Fibroblast of the aortic adventitia (primary cell): ENCODE measurements at regions not wholly inside any gene's neighbourhood (a gene's known extent, or its start where the extent isn't known, plus 50 kb on each side); places are given as distances from the start of the nearest gene placed in this dataset.
A peak's percentile ranks its signal among the peaks of the same experiment; 100 is the strongest.
"Not testable (repeated sequence)": the region's sequence is repeated elsewhere in the genome, so short reads cannot be mapped to it uniquely, and the experiment has no call there.

Experiments
- DNase-seq: peaks from one replicate; pipeline ENCODE4 v3.0.0-alpha.2; 2010; ENCODE audit warnings: low read depth
- H3K4me3 ChIP-seq: 2 replicates; pipeline ENCODE4 v1.5.1; 2011; ENCODE audit warnings: low read depth, mild to moderate bottlenecking, control low read depth, low read length, moderate library complexity
- CTCF ChIP-seq: IDR thresholded peaks from 2 replicates; pipeline ENCODE4 v1.5.1; 2011; ENCODE audit warnings: mild to moderate bottlenecking, low read length, control low read depth, inconsistent platforms; ENCODE audit not compliant: insufficient read depth

DNA sequence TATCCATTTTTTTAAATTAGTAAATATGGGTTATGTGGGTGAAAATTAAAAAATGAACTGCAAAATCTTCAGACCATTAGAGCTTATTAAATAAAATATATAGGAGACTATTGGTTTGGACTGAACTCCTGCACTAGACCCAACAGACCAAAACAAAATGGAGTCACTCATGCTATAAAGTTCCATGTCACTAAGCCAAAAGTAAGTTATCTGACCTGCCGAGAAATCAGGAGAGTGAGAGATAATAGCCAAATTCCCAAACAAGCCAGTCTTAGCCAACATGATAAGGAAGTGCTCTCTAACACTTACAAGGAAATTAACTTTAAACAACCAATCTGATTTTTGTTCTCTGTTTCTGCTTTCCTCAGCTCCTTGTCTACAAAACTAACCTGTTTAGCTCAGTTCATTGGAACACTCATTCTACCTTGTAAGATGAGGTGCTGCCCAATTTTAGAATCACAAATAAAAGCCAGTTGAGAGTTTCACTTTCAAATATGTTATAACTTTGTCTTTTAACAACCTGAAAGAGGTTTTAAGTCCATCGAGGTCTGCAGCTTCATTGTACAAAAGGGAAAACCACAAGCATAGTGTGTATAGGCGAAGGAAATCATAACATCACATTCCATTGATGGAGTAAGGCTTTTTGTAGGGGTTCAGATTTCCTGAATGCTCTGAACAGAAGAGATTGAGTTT is 220.5 kb downstream of the TENT5A start:
- DNase-seq: no peak
- H3K4me3 ChIP-seq: no peak overlapping the region
- TF ChIP-seq CTCF: no peak

DNA sequence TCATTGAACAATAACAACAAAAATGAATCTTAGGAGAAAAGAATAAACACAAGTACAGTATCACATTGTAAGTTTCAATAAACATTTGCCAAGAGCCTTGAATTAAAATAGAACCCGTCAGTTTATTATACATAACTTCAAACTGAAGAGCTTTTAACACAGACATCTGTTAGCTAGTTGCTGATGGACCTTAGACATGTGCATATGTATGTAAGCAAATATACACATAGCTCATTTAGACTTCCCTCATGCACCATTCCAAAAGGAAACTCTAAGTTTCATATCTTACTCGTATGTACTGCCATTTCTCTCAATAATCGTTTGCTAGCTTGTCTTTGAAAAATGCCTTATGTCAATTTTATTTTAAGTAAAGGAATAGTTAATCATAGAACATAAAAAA is 235.0 kb downstream of the TENT5A start:
- H3K4me3 ChIP-seq: no peak overlapping the region
- TF ChIP-seq CTCF: no peak
- DNase-seq: no peak

- H3K4me3 ChIP-seq: no peak overlapping the region
- no peak for TF ChIP-seq CTCF
- DNase-seq: peak; percentile 82
These were observed 236.7 kb downstream of the TENT5A start for GRCh38 chr6:81515562-81516453.

DNA sequence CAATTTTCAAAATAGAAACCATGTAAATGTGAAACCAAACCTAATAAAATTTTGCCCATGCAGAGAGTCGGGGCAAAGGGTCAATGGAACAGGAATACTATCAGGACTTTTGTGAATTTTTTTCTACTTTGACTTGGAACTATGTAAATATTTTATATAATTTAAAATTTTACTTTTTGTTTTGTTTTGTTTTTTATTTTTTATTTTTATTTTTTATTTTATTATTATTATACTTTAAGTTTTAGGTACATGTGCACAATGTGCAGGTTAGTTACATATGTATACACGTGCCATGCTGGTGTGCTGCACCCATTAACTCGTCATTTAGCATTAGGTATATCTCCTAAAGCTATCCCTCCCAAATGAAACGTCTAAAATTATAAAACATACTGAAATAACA is 238.3 kb downstream of the TENT5A start:
- not testable (repeated sequence) for DNase-seq, H3K4me3 ChIP-seq

- H3K4me3 ChIP-seq: no peak overlapping the region
- DNase-seq: peak; percentile 11
- TF ChIP-seq CTCF: no peak
These were observed 241.1 kb downstream of the TENT5A start for GRCh38 chr6:81511423-81511822.

GRCh38 chr6:81495999-81496398 is 256.5 kb downstream of the TENT5A start:
- no peak for TF ChIP-seq CTCF
- no peak overlapping the region for H3K4me3 ChIP-seq
- DNase-seq: no peak

- TF ChIP-seq CTCF: no peak
- DNase-seq: no peak
- no peak overlapping the region for H3K4me3 ChIP-seq
These were observed 260.9 kb downstream of the TENT5A start for GRCh38 chr6:81491454-81492101.
